ENCODE measurements at regions not wholly inside any gene's neighbourhood (a gene's known extent, or its start where the extent isn't known, plus 50 kb on each side); places are given as distances from the start of the nearest gene placed in this dataset.

GRCh38 chr4:149102765-149103164 lies 660.6 kb upstream of the NR3C2 start:
- H3K23me2 ChIP-seq (ENCODE audit: low read depth, low read length): no peaks in the 10 kb centered on the region
- no peaks in the 10 kb centered on the region for H3K79me2 ChIP-seq (ENCODE audit: control insufficient read depth in 1 of 2, insufficient read depth in 2 of 2, low read length in 2 of 2)
- no peak overlapping the region for H3K27ac ChIP-seq (ENCODE audit: low read depth, low read length)
- no peaks in the 10 kb centered on the region for H3K4me1 ChIP-seq (replicated peaks in 1 of 4; ENCODE audit: control insufficient read depth in 3 of 4, insufficient read depth in 4 of 4, low read length in 3 of 4)
- H2BK120ac ChIP-seq (replicated peaks; ENCODE audit: low read depth, low read length): no peak overlapping the region
- H4K91ac ChIP-seq (replicated peaks; ENCODE audit: insufficient read length, low read length): no peak overlapping the region
- no peak overlapping the region for H2BK20ac ChIP-seq (ENCODE audit: low read length)
- no peak overlapping the region for H2BK5ac ChIP-seq (ENCODE audit: low read depth, low read length)
- H4K8ac ChIP-seq (ENCODE audit: extremely low read depth, insufficient read depth, low read length): no peak overlapping the region
- no peak overlapping the region for H2AK5ac ChIP-seq (ENCODE audit: low read depth, low read length)
- H2BK15ac ChIP-seq (ENCODE audit: low read length): no peak overlapping the region
- no peak overlapping the region for H3K23ac ChIP-seq (ENCODE audit: insufficient read length)
- no peak overlapping the region for H2BK12ac ChIP-seq (ENCODE audit: low read depth, low read length)
- H4K20me1 ChIP-seq (replicated peaks in 1 of 2; ENCODE audit: control insufficient read depth in 1 of 2, insufficient read depth in 2 of 2, low read length in 2 of 2): no peaks in the 10 kb centered on the region
- no peak overlapping the region for H3K4me3 ChIP-seq (ENCODE audit: extremely low read depth in 1 of 4, insufficient read depth in 2 of 4, low read depth in 3 of 4, low read length in 4 of 4)
- no peak overlapping the region for H2AFZ ChIP-seq (ENCODE audit: low read length)
- H3K14ac ChIP-seq (ENCODE audit: insufficient read length): no peak overlapping the region
- no peak overlapping the region for H3K18ac ChIP-seq (ENCODE audit: extremely low read depth, low read length)
- no peak for DNase-seq (ENCODE audit: low read depth in 1 of 2, low spot score in 2 of 2)
- H3K4ac ChIP-seq (replicated peaks; ENCODE audit: insufficient read length, low read depth, low read length): no peak overlapping the region
- H3K9ac ChIP-seq (replicated peaks in 1 of 4; ENCODE audit: extremely low read depth in 1 of 4, low read depth in 3 of 4, low read length in 3 of 4): no peak overlapping the region
- ChIA-PET POLR2A (ENCODE audit: partially characterized antibody) (no interaction called here), CTCF (ENCODE audit: partially characterized antibody) (interaction anchor here (2.1 kb wide), 1 partner anchor 15 kb away, joined by 7 read pairs; no protein-coding TSS in a partner anchor)
- no peak for FAIRE-seq
- no peak overlapping the region for H3K56ac ChIP-seq (replicated peaks; ENCODE audit: insufficient read length, low read depth, low read length)
- no peaks in the 10 kb centered on the region for H3K79me1 ChIP-seq (ENCODE audit: low read depth, low read length)
- no peak overlapping the region for H3K4me2 ChIP-seq (ENCODE audit: insufficient read depth in 1 of 2, low read depth in 2 of 2, low read length in 2 of 2)
- no peak overlapping the region for H4K5ac ChIP-seq (ENCODE audit: insufficient read length, low read depth, low read length)
- peaks cover 2 to 4% of the 10 kb centered on the region in 2 experiments; a peak in 2 of 4 replicates for H3K9me3 ChIP-seq (ENCODE audit: insufficient read depth in 2 of 2, low read depth in 1 of 2, low read length in 1 of 2)
- TF ChIP-seq TAF7 (optimal IDR thresholded peaks at IDR 0.05; ENCODE audit: borderline replicate concordance, low read depth, low read length) (no peak), E2F6 (IDR thresholded peaks at IDR 0.05) (no peak), SP4 (IDR thresholded peaks at IDR 0.05; ENCODE audit: low read length) (no peak), JUN (IDR thresholded peaks at IDR 0.05; ENCODE audit: low read depth, low read length) (no peak), SP2 (IDR thresholded peaks at IDR 0.05; ENCODE audit: low read length) (no peak), EGR1 (IDR thresholded peaks at IDR 0.05; ENCODE audit: borderline replicate concordance, low read depth, low read length) (no peak), SIN3A (conservative IDR thresholded peaks at IDR 0.05 in 1 of 2, IDR thresholded peaks at IDR 0.05 in 1 of 2; ENCODE audit: low read depth in 1 of 2, low read length in 2 of 2) (no peak), ZNF274 (IDR thresholded peaks at IDR 0.05; ENCODE audit: borderline replicate concordance, extremely low read depth, low read length) (no peak), YY1 (IDR thresholded peaks at IDR 0.05; ENCODE audit: low read depth, low read length) (no peak), TEAD4 (IDR thresholded peaks at IDR 0.05; ENCODE audit: low read depth, low read length) (no peak)
- no peaks in the 10 kb centered on the region for H3K27me3 ChIP-seq (replicated peaks in 1 of 4; ENCODE audit: control insufficient read depth in 3 of 4, extremely low read depth in 1 of 4, insufficient read depth in 3 of 4, low read length in 3 of 4)
- no peaks in the 10 kb centered on the region for H3K36me3 ChIP-seq (ENCODE audit: control insufficient read depth in 2 of 4, insufficient read depth in 4 of 4, low read length in 3 of 4)

Measured in H1 (cell line).